ENCODE measurements at regions not wholly inside any gene's neighbourhood (a gene's known extent, or its start where the extent isn't known, plus 50 kb on each side); places are given as distances from the start of the nearest gene placed in this dataset.

DNA sequence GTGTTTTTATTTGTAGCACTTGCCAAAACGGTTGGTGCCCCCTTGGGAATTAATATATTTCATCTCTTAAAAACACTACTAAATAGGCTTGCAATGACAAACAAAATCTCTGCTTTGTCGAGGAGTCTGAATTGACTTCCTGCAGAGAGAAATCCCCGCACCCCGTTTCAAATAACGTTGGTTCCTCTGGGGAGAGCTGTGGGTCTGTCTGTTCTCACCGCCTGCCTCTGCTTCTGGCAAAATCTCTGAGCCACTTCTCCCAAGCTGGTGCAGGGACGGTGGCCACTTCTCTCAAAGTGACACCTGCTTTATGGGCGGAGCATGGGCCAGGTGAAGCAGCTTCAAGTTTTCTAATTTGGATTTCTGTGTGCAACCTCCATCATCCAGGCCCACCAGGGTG is 186.3 kb upstream of the ADARB2 start:
- H4K20me1 ChIP-seq (ENCODE audit: insufficient read depth, poor library complexity, severe bottlenecking) = no peaks in the 10 kb centered on the region
- H2AFZ ChIP-seq = no peak overlapping the region
- no peaks in the 10 kb centered on the region for H3K4me1 ChIP-seq (ENCODE audit: insufficient read depth)
- no peaks in the 10 kb centered on the region for H3K9me3 ChIP-seq (ENCODE audit: low read depth)
- H3K27me3 ChIP-seq = no peaks in the 10 kb centered on the region
- no peak overlapping the region for H3K4me2 ChIP-seq
- whole genome bisulfite sequencing (ENCODE audit: low lambda C conversion rate, missing lambda C conversion rate) = 55% methylated on average over 8 of the region's 8 CpGs
- no peaks in the 10 kb centered on the region for H3K9me2 ChIP-seq (replicated peaks; ENCODE audit: insufficient read depth)
- no peak overlapping the region for H3K4me3 ChIP-seq
- DNase-seq (ENCODE audit: low spot score) = no peak
- TF ChIP-seq EZH2phosphoT487 (IDR thresholded peaks at IDR 0.05; ENCODE audit: low read depth, severe bottlenecking, unreplicated experiment) (no peak), EZH2 (IDR thresholded peaks at IDR 0.05; ENCODE audit: borderline replicate concordance) (no peak)
- TF ChIP-seq, protein P1, sequence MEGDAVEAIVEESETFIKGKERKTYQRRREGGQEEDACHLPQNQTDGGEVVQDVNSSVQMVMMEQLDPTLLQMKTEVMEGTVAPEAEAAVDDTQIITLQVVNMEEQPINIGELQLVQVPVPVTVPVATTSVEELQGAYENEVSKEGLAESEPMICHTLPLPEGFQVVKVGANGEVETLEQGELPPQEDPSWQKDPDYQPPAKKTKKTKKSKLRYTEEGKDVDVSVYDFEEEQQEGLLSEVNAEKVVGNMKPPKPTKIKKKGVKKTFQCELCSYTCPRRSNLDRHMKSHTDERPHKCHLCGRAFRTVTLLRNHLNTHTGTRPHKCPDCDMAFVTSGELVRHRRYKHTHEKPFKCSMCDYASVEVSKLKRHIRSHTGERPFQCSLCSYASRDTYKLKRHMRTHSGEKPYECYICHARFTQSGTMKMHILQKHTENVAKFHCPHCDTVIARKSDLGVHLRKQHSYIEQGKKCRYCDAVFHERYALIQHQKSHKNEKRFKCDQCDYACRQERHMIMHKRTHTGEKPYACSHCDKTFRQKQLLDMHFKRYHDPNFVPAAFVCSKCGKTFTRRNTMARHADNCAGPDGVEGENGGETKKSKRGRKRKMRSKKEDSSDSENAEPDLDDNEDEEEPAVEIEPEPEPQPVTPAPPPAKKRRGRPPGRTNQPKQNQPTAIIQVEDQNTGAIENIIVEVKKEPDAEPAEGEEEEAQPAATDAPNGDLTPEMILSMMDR (IDR thresholded peaks at IDR 0.05; ENCODE audit: poor library complexity) = no peak
- no peak overlapping the region for H3K27ac ChIP-seq
- H3K36me3 ChIP-seq (replicated peaks; ENCODE audit: insufficient read depth, low read depth) = no peaks in the 10 kb centered on the region
- H3K79me2 ChIP-seq = no peaks in the 10 kb centered on the region

DNA sequence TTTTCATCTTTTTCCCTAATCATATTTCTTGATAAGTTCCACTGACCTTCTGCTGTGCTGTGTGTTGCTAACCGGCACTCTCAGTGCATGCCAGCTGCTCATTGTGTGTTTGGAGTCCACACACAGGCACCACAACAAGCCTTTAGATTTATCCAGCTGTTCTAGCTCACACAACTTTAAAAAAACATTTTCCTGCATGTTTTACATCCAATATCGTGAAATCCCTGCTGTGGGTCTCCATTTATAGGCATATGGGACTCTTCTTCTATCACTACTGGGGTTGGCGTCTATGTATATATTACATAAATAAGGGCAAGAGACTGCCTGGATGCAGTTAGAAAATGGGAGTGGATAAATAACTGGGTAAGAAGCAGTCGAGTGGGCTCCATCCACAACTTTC is 183.6 kb upstream of the ADARB2 start:
- Histone ChIP-seq H3K27me3 (no peaks in the 10 kb centered on the region), H3K4me2 (no peak overlapping the region), H3K4me3 (no peak overlapping the region), H3K9me2 (replicated peaks; ENCODE audit: insufficient read depth) (no peaks in the 10 kb centered on the region), H3K9me3 (ENCODE audit: low read depth) (no peaks in the 10 kb centered on the region), H3K79me2 (no peaks in the 10 kb centered on the region), H4K20me1 (ENCODE audit: insufficient read depth, poor library complexity, severe bottlenecking) (no peaks in the 10 kb centered on the region), H2AFZ (no peak overlapping the region), H3K36me3 (replicated peaks; ENCODE audit: insufficient read depth, low read depth) (no peaks in the 10 kb centered on the region), H3K4me1 (ENCODE audit: insufficient read depth) (no peaks in the 10 kb centered on the region), H3K27ac (no peak overlapping the region)
- no peak for DNase-seq (ENCODE audit: low spot score)
- WGBS (ENCODE audit: low lambda C conversion rate, missing lambda C conversion rate) = 76% methylated on average over 4 of the region's 4 CpGs
- TF ChIP-seq, protein P1 (IDR thresholded peaks at IDR 0.05; ENCODE audit: poor library complexity) = no peak
- no peak for TF ChIP-seq EZH2phosphoT487 (IDR thresholded peaks at IDR 0.05; ENCODE audit: low read depth, severe bottlenecking, unreplicated experiment)
- no peak for TF ChIP-seq EZH2 (IDR thresholded peaks at IDR 0.05; ENCODE audit: borderline replicate concordance)

DNA sequence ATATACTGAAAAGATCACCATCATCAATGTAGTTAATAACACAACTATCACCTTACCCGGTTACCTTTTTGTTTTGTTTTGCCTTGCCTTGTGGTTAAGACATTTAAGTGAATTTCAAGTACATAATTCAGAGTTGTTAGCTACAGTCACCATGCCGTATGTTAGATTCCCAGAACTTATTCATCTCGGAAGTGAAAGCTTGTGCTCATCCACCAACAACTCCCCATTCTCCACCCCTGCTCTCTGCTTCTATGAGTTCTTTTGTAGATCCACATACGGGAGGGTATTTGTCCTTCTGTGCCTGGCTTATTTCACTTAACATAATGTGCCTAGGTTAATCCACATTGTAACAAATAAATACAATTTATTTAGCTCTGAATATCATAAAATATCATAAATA is 182.8 kb upstream of the ADARB2 start:
- H4K20me1 ChIP-seq (ENCODE audit: insufficient read depth, poor library complexity, severe bottlenecking) = no peaks in the 10 kb centered on the region
- WGBS (ENCODE audit: low lambda C conversion rate, missing lambda C conversion rate) = 53% methylated on average over 4 of the region's 4 CpGs
- no peak overlapping the region for H3K4me2 ChIP-seq
- no peak overlapping the region for H3K4me3 ChIP-seq
- no peak for DNase-seq (ENCODE audit: low spot score)
- no peak overlapping the region for H2AFZ ChIP-seq
- no peaks in the 10 kb centered on the region for H3K79me2 ChIP-seq
- H3K36me3 ChIP-seq (replicated peaks; ENCODE audit: insufficient read depth, low read depth) = no peaks in the 10 kb centered on the region
- H3K9me2 ChIP-seq (replicated peaks; ENCODE audit: insufficient read depth) = no peaks in the 10 kb centered on the region
- no peaks in the 10 kb centered on the region for H3K9me3 ChIP-seq (ENCODE audit: low read depth)
- H3K4me1 ChIP-seq (ENCODE audit: insufficient read depth) = no peaks in the 10 kb centered on the region
- no peaks in the 10 kb centered on the region for H3K27me3 ChIP-seq
- TF ChIP-seq, protein P1 (IDR thresholded peaks at IDR 0.05; ENCODE audit: poor library complexity) = no peak
- TF ChIP-seq EZH2 (IDR thresholded peaks at IDR 0.05; ENCODE audit: borderline replicate concordance) (no peak), EZH2phosphoT487 (IDR thresholded peaks at IDR 0.05; ENCODE audit: low read depth, severe bottlenecking, unreplicated experiment) (no peak)
- H3K27ac ChIP-seq = no peak overlapping the region

DNA sequence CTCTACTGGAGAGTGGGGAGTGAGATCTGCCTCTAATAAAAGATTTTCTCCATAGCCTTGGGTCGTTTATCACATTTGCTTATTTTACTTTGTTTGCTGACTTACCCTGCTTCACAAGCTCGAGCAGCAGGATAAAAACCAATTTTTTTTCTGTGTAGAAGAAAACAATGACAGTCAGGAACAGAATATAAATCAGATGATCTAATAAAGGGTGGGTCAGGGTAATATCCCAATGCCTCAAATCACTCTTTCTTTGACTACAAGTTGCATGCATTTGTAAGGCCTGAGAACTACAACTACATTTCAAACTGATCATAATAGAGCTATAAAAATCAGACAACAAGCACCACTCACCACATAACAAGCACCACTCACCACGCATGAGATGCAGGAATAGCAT is 174.4 kb upstream of the ADARB2 start:
- DNase-seq (ENCODE audit: low spot score) = no peak
- no peaks in the 10 kb centered on the region for H3K27me3 ChIP-seq
- no peaks in the 10 kb centered on the region for H3K79me2 ChIP-seq
- no peaks in the 10 kb centered on the region for H4K20me1 ChIP-seq (ENCODE audit: insufficient read depth, poor library complexity, severe bottlenecking)
- H3K36me3 ChIP-seq (replicated peaks; ENCODE audit: insufficient read depth, low read depth) = no peaks in the 10 kb centered on the region
- 59% methylated on average over 3 of the region's 3 CpGs for WGBS (ENCODE audit: low lambda C conversion rate, missing lambda C conversion rate)
- no peaks in the 10 kb centered on the region for H3K9me3 ChIP-seq (ENCODE audit: low read depth)
- H3K27ac ChIP-seq = no peak overlapping the region
- no peak overlapping the region for H3K4me2 ChIP-seq
- no peaks in the 10 kb centered on the region for H3K9me2 ChIP-seq (replicated peaks; ENCODE audit: insufficient read depth)
- H3K4me1 ChIP-seq (ENCODE audit: insufficient read depth) = no peaks in the 10 kb centered on the region
- no peak overlapping the region for H3K4me3 ChIP-seq
- H2AFZ ChIP-seq = no peak overlapping the region
- TF ChIP-seq EZH2 (IDR thresholded peaks at IDR 0.05; ENCODE audit: borderline replicate concordance) (no peak), EZH2phosphoT487 (IDR thresholded peaks at IDR 0.05; ENCODE audit: low read depth, severe bottlenecking, unreplicated experiment) (no peak)
- TF ChIP-seq, protein P1 (IDR thresholded peaks at IDR 0.05; ENCODE audit: poor library complexity) = no peak
